CD14-positive monocyte (primary cell): ENCODE measurements at regions not wholly inside any gene's neighbourhood (a gene's known extent, or its start where the extent isn't known, plus 50 kb on each side); places are given as distances from the start of the nearest gene placed in this dataset.

Experiments
- DNase-seq, 3 donors: peaks; one replicate each; pipeline ENCODE4 v3.0.0-alpha.2; 2011 to 2022
- H2AFZ ChIP-seq: 2 replicates; pipeline ENCODE4 v1.6.0; 2012; ENCODE audit warnings: mild to moderate bottlenecking, low read depth, low read length, inconsistent platforms; ENCODE audit not compliant: insufficient read depth, poor library complexity, severe bottlenecking
- H3K27ac ChIP-seq, 2 donors: 1 replicate in 1 of 2; 2 replicates in 1 of 2; pipeline ENCODE4 v1.5.1; 2012 to 2013; ENCODE audit warnings: low read length in 2 of 2, control low read depth in 1 of 2, inconsistent platforms in 1 of 2, low read depth in 1 of 2, mild to moderate bottlenecking in 1 of 2
- H3K27me3 ChIP-seq, 2 donors: one replicate each; pipeline versions ENCODE4 v1.6.0 to v1.6.1; 2011 to 2013; ENCODE audit warnings: low read length in 2 of 2; ENCODE audit not compliant: control insufficient read depth in 2 of 2, insufficient read depth in 2 of 2
- H3K36me3 ChIP-seq, 2 donors: replicated peaks in 1 of 2; 1 replicate in 1 of 2; 2 replicates in 1 of 2; pipeline versions ENCODE4 v1.5.1 to v1.6.1; 2012 to 2013; ENCODE audit warnings: low read length in 2 of 2, control low read depth in 1 of 2, inconsistent platforms in 1 of 2, mild to moderate bottlenecking in 1 of 2; ENCODE audit not compliant: insufficient read depth in 2 of 2, control insufficient read depth in 1 of 2
- H3K4me1 ChIP-seq, 2 donors: 1 replicate in 1 of 2; 2 replicates in 1 of 2; pipeline versions ENCODE4 v1.5.1 to v1.6.1; 2012 to 2013; ENCODE audit warnings: low read length in 2 of 2, control low read depth in 1 of 2, inconsistent platforms in 1 of 2, mild to moderate bottlenecking in 1 of 2, moderate library complexity in 1 of 2; ENCODE audit not compliant: insufficient read depth in 2 of 2, control insufficient read depth in 1 of 2
- H3K4me2 ChIP-seq: replicated peaks from 2 replicates; pipeline ENCODE3; 2012; ENCODE audit warnings: low read length, moderate library complexity, mild to moderate bottlenecking; ENCODE audit not compliant: poor library complexity, severe bottlenecking; ENCODE audit errors: extremely low read depth
- H3K4me3 ChIP-seq, 3 experiments: fragments of 200-600 bp in 1 of 3; sonication (generic) in 1 of 3; replicated peaks in 1 of 3; 1 replicate in 2 of 3; 2 replicates in 1 of 3; pipeline ENCODE4 v1.5.1; 2011 to 2013; ENCODE audit warnings: low read length in 3 of 3, mild to moderate bottlenecking in 3 of 3, control low read depth in 2 of 3, low read depth in 2 of 3, inconsistent platforms in 1 of 3, moderate library complexity in 1 of 3
- H3K79me2 ChIP-seq: 2 replicates; pipeline ENCODE4 v1.6.0; 2012; ENCODE audit warnings: mild to moderate bottlenecking, control low read depth, inconsistent platforms, low read length, moderate library complexity; ENCODE audit not compliant: insufficient read depth
- H3K9ac ChIP-seq: 2 replicates; pipeline ENCODE4 v1.6.0; 2017; ENCODE audit warnings: low read length, mild to moderate bottlenecking; ENCODE audit not compliant: insufficient read depth, poor library complexity, severe bottlenecking
- H3K9me3 ChIP-seq, 2 donors: replicated peaks in 1 of 2; 1 replicate in 1 of 2; 2 replicates in 1 of 2; pipeline versions ENCODE4 v1.5.1 to v1.6.1; 2012 to 2013; ENCODE audit warnings: low read length in 2 of 2, control low read depth in 1 of 2; ENCODE audit not compliant: control insufficient read depth in 1 of 2, insufficient read depth in 1 of 2
- H4K20me1 ChIP-seq: 2 replicates; pipeline ENCODE4 v1.6.0; 2012; ENCODE audit warnings: mild to moderate bottlenecking, low read length, control low read depth, moderate library complexity; ENCODE audit not compliant: insufficient read depth
- H3K27ac Mint-ChIP-seq, 7 donors: one replicate each; pipeline ENCODE4 v1.8.0; 2020; ENCODE audit warnings: mild to moderate bottlenecking in 7 of 7, mixed read lengths in 7 of 7, moderate library complexity in 6 of 7, inconsistent platforms in 2 of 7
- H3K27me3 Mint-ChIP-seq, 3 donors: one replicate each; pipeline ENCODE4 v1.8.0; 2021 to 2022; ENCODE audit warnings: low read depth in 3 of 3, mild to moderate bottlenecking in 3 of 3, mixed read lengths in 3 of 3, moderate library complexity in 3 of 3, inconsistent platforms in 1 of 3
- H3K36me3 Mint-ChIP-seq, 2 donors: one replicate each; pipeline ENCODE4 v1.8.0; 2020; ENCODE audit warnings: mixed read lengths in 2 of 2, inconsistent platforms in 1 of 2, mild to moderate bottlenecking in 1 of 2
- H3K4me1 Mint-ChIP-seq: one replicate; pipeline ENCODE4 v1.8.0; 2020; ENCODE audit warnings: mild to moderate bottlenecking, mixed read lengths
- H3K4me3 Mint-ChIP-seq, 2 donors: one replicate each; pipeline ENCODE4 v1.8.0; 2020; ENCODE audit warnings: mild to moderate bottlenecking in 2 of 2, mixed read lengths in 2 of 2, moderate library complexity in 1 of 2
- H3K9me3 Mint-ChIP-seq, 7 donors: one replicate each; pipeline ENCODE4 v1.8.0; 2020 to 2022; ENCODE audit warnings: mixed read lengths in 7 of 7, mild to moderate bottlenecking in 6 of 7, moderate library complexity in 6 of 7, inconsistent platforms in 2 of 7
- CTCF ChIP-seq: fragments of 200-600 bp; IDR thresholded peaks from one replicate; pipeline ENCODE4 v1.8.0; 2022; ENCODE audit warnings: antibody characterized with exemption, mild to moderate bottlenecking
- WGBS: methylation state at CpG from one replicate; pipeline ENCODE4 v1.1.5; 2013; ENCODE audit warnings: missing lambda C conversion rate; ENCODE audit not compliant: insufficient coverage; 5-methylcytosine and 5-hydroxymethylcytosine counted together
- intact Hi-C, 2 donors: fragments of 100-400 bp; cut with micrococcal nuclease; formaldehyde crosslinking; loops; one replicate each; pipeline versions ENCODE4 v1.15.0 to v1.15.1; 2023

DNA sequence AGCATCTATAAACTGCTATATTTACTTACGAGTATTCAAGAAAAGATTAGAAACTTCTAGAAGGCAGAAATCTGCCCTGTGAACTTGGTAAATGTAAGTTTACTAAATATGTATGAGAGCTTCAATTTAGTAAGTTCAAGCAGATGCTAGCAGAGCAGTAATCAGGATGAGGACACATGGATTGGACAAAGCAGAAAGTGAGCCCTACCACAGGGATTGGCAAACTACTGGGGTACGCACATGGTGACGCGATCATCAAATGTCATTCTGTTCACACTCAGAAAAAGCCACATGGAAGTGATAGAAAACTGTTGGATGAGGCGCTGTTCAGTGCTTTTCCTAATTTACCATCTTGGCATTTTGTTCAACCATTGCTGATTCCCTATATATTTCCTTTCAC, 360.2 kb upstream of the ZNF385D start:
- no peak overlapping the region for H3K4me3 Mint-ChIP-seq
- no peak overlapping the region for H2AFZ ChIP-seq
- no peaks in the 10 kb centered on the region for H3K79me2 ChIP-seq
- peaks cover 0 to 4% (median 0%) of the 10 kb centered on the region in 7 donors for H3K9me3 Mint-ChIP-seq
- no peaks in the 10 kb centered on the region for H3K27me3 ChIP-seq
- H3K4me2 ChIP-seq = no peak overlapping the region
- peaks cover 0 to 2% (median 0%) of the 10 kb centered on the region in 3 donors for H3K27me3 Mint-ChIP-seq
- intact Hi-C loops = loop anchor here in 1 of 2 donors (10.0 kb wide), 1 partner anchor 1776 kb away; no protein-coding TSS in a partner anchor
- no peaks in the 10 kb centered on the region for H3K4me1 ChIP-seq
- H3K9me3 ChIP-seq = no peaks in the 10 kb centered on the region
- TF ChIP-seq CTCF = no peak
- no peak overlapping the region for H3K9ac ChIP-seq
- H3K36me3 ChIP-seq = no peaks in the 10 kb centered on the region
- no peak overlapping the region for H3K4me3 ChIP-seq
- no peaks in the 10 kb centered on the region for H3K36me3 Mint-ChIP-seq
- WGBS = no CpG with 5 or more reads among the region's 5 CpGs
- no peak overlapping the region for H3K27ac ChIP-seq
- H4K20me1 ChIP-seq = no peaks in the 10 kb centered on the region
- no peak for DNase-seq
- H3K27ac Mint-ChIP-seq = no peak overlapping the region
- no peaks in the 10 kb centered on the region for H3K4me1 Mint-ChIP-seq

DNA sequence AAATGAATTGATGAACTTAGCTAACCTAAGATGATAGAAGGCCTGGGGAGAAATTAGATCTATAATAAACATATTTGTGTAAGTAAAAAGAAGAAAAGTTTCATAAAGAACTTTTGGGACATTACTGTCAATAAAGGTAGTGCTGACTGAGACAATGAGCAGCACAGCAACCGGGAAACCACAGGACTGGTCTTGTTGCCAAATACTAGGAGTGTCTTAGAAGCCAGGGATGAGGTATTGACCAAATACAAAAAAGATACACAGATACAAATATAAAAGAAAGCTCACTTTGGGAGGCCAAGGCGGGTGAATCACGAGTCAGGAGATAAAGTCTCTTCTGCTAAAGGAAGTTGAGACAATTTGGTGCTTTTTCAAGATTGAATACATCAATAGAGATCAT, 362.4 kb upstream of the ZNF385D start:
- H3K27me3 ChIP-seq = no peaks in the 10 kb centered on the region
- intact Hi-C loops = loop anchor here in 1 of 2 donors (10.0 kb wide), 1 partner anchor 1779 kb away; no protein-coding TSS in a partner anchor
- Mint-ChIP-seq H3K4me1 (no peaks in the 10 kb centered on the region), H3K27ac (no peak overlapping the region), H3K27me3 (no peaks in the 10 kb centered on the region), H3K9me3 (peaks cover 0 to 4% (median 0%) of the 10 kb centered on the region in 7 donors), H3K4me3 (no peak overlapping the region), H3K36me3 (no peaks in the 10 kb centered on the region)
- H3K79me2 ChIP-seq = no peaks in the 10 kb centered on the region
- H2AFZ ChIP-seq = no peak overlapping the region
- no peak for DNase-seq
- H3K4me2 ChIP-seq = no peak overlapping the region
- no peaks in the 10 kb centered on the region for H4K20me1 ChIP-seq
- no peaks in the 10 kb centered on the region for H3K4me1 ChIP-seq
- H3K27ac ChIP-seq = no peak overlapping the region
- no peaks in the 10 kb centered on the region for H3K36me3 ChIP-seq
- no peaks in the 10 kb centered on the region for H3K9me3 ChIP-seq
- no peak overlapping the region for H3K9ac ChIP-seq
- no peak overlapping the region for H3K4me3 ChIP-seq
- TF ChIP-seq CTCF = no peak
- no CpG with 5 or more reads among the region's 3 CpGs for WGBS
